GM18505 (cell line): ENCODE measurements at regions not wholly inside any gene's neighbourhood (a gene's known extent, or its start where the extent isn't known, plus 50 kb on each side); places are given as distances from the start of the nearest gene placed in this dataset.

Source experiments
- ATAC-seq: cut with Tn5 transposase; IDR thresholded peaks from one replicate; pipeline ENCODE4 v1.9.1; 2021; ENCODE audit not compliant: unreplicated experiment
- POLR2A ChIP-seq: IDR thresholded peaks from 4 replicates; pipeline ENCODE4 v1.6.1; 2011; ENCODE audit warnings: borderline replicate concordance; ENCODE audit not compliant: insufficient read depth, insufficient read length; ENCODE audit errors: extremely low read depth

DNA sequence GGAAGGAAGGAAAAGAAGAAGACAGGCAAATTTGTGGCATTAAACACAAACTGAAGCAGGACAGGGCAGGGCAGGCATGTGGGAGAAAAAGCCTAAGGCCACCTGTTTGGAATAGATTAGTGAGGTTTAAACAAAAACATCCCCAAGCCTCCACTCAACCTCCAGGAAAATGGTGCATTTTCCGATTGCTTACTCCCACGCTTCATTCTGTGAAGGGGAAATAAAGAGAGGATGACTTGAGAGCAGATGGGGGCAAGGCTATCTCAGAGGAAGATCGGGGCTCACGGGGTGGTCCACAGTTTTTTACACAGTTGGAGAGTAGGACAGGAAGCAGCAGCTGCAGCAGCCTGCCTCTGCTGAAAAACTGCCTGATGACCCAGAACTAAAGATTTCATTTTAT lies 250.9 kb downstream of the DUSP6 start:
- ATAC-seq, result no peak
- TF ChIP-seq POLR2A, result no peak

DNA sequence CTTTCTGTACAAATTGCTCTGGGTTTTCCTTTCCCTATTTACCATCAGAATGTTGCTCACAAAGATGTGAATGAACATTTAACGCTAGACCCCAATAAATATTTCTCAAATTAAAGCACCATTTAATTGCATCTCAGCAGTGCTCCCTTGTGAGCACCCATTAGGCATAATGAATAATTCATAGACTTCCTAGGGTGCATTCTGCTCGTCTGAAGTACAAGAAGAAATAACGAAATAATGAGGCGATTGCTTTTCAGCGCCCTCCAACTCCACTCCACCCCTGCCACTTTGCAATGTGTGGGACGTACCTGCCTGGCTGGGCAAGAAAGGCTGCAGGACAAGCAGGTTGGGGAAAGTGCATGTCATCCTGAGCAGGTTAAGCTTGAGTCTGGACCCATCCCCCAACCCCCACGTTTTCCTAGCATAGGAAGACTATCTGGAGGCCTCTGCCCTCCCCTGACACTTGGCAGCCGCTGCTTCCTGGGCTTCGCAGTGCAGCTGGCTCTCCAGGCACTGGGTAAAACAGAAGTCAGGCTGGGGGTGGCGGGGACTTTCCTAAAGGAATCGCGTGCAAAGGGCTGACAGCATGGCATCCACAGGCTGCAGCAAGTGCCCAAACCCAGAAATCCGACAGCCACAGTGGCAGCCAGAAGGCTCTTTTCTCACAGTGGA lies 253.7 kb downstream of the DUSP6 start:
- TF ChIP-seq POLR2A, result no peak
- ATAC-seq, result no peak

DNA sequence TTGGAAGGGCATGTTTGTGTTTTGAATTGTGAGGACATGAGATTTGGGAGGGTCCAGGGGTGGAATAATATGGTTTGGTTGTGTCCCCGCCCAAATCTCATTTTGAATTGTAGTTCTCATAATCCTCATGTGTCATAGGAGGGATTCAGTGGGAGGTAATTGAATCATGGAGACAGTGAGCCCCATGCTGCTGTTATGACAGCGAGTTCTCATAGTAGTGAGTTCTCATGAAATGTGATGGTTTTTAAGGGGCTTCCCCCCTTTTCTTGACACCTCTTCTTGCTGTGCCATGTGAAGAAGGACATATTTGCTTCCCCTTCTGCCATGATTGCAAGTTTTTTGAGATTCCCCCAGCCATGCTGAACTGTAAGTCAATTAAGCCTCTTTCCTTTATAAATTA lies 260.0 kb downstream of the DUSP6 start:
- ATAC-seq, result no peak
- TF ChIP-seq POLR2A, result no peak

DNA sequence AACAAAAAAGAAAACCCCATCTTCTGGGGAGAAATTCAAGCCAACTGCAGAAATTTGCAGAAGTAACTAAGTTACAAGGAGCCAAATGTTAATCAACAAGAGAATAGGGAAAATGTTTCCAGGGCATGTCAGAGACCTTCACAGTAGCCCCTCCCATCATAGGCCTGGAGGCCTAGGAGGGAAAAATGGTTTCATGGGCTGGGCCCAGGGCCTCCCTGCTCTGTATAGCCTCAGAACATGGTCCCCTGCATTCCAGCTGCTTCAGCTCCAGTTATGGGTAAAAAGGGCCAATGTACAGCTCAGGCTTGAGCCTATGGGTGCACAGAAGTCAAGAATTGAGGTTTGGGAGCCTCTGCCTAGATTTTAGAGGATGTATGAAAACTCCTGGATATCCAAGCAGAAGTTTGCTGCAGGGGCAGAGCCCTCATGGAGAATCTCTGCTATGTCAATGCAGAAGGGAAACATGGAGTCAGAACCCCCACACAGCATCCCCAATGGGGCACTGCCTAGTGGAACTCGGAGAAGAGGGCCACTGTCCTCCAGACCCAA lies 260.9 kb downstream of the DUSP6 start:
- ATAC-seq, result no peak
- TF ChIP-seq POLR2A, result no peak

DNA sequence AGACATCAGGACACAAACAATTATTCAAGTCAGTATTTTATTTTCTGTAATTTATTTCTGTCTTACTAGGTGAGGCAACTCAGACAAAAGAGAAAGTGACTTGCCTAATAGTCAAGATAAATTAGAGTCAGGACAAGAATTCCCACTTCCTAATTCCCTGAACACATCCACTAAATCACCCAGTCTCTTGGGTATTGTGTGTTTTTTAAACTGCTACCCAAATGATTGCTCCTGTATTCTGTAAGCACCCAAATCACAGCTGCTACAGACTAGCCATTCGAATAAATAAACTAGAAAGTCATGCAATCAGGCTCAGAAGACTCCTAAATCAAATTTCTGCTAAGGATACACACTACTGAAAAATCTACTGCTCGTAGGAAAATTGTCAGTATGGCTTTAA lies 263.0 kb downstream of the DUSP6 start:
- no peak for ATAC-seq
- no peak for TF ChIP-seq POLR2A

DNA sequence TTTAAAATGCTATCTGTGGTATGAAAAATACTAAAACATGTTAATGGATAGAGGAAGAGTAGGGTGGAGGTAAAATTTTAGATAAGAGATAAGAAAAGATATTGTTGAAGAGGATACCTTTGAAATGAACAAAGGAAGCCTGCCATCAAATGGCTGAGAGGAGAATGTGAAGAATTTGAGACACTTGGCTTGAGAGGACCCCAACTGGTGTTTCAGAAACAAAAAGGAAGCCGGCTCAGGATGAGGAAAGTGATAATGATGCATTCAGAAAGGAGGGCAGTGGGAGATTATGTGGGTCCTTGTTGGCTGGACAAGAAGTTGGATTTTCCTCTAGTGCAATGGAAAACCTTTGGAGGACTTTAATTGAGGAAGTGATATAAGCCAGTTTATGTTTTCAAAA lies 264.4 kb downstream of the DUSP6 start:
- ATAC-seq, result no peak
- no peak for TF ChIP-seq POLR2A

DNA sequence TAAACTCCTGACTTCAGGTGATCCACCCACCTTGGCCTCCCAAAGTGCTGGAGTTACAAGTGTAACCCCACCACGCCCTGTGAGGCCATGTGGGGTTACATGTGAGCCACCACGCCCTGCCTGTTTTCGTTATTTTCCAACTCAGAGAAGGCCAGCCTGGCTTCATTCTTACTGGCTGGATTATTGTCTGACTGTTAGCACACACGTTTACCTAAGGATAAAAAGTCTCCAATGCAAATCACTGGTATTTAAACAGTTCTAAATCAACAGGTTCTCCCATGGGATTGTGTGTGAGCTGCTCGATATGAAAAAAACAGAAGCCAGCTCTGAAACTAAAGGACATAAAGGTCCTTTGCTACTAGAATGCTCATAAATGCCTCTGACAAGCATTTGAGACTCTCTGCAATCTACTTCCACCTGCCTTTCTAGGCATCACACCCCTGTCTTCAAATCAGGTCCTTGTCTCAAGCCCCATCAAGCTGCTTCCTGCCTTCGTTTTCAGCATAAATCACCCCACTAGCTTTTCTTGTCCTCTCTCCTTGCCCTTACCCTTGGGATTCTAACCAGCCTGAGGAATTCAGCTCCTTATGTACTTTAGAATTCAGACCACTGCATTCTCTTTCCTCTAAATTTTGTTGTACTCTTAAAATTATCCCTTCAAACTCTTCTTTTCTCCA lies 265.0 kb downstream of the DUSP6 start:
- no peak for TF ChIP-seq POLR2A
- ATAC-seq, result no peak

DNA sequence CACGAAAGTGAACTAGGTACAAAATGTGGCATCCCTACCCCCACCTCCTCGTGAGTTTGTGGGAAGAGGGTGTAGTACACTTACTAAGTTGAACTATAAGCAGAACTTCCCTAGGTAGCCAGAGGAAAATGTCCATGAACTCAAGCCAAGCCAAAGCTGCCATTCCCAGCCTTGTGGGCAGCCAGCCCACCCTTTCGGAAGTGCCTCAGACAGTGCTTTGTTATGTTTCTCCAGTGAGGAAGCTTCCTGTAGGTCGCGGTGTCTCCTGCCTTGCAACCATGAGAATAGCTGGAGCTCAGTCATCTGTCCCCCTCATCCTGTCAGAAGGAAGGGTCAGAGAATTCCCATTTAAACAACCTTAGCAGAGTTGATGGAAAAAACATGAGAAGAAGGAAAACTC lies 266.9 kb downstream of the DUSP6 start:
- no peak for ATAC-seq
- TF ChIP-seq POLR2A, result no peak

DNA sequence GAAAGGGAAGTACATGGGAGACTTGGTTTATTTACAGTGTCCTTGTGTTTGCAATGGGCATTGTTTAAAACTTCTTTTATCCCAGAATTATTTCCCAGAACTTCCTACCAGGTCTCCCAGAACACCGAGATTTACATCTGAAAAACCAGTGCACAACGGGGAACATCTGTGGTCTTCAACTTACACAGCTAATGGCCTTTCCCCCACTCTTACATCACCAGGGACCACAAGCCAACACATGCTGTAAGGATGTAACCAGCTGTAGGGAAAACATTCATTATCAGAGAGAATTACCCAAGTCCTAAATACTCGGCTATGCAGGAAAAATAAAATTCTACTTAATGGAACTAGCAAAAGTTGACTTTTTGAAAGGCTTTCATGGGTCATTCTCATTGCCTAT lies 267.6 kb downstream of the DUSP6 start:
- no peak for ATAC-seq
- no peak for TF ChIP-seq POLR2A

DNA sequence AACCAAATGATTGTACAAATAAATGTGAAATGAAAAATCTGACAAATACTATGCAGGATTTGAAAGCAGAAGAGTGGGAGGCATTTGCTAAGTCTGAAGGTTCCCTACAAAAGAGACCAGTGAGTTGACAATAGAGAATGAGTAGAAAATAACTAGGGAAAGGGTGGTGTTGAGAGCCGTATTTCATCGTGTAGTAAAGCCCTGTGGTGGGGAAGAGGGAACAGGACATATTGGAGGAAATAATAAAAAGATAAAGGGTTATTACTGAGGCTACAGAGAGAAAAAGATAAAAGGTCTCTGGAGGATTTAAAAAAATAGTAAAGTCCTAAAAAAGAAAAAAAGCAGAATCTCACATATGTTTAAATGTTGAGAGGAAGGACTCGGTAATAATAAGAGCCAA lies 268.8 kb downstream of the DUSP6 start:
- TF ChIP-seq POLR2A, result no peak
- ATAC-seq, result no peak

DNA sequence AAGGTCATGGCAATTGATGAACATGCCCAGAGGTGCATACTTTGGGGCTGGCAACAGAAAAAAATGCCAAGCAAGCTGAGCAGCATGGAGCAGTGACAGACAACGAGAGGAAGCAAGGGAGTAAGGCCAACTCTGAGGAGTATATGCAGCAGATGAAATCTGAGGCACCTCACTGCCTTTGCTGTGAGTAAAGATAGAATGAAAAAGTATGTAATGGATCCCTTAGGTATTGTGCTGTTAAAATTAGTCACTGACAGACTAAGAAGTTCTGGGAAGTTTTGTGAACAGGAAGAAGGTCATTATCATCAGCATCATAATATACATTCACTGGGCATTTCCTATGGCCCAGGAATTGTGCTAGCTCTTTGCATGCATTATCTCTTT lies 269.9 kb downstream of the DUSP6 start:
- ATAC-seq, result no peak
- no peak for TF ChIP-seq POLR2A

DNA sequence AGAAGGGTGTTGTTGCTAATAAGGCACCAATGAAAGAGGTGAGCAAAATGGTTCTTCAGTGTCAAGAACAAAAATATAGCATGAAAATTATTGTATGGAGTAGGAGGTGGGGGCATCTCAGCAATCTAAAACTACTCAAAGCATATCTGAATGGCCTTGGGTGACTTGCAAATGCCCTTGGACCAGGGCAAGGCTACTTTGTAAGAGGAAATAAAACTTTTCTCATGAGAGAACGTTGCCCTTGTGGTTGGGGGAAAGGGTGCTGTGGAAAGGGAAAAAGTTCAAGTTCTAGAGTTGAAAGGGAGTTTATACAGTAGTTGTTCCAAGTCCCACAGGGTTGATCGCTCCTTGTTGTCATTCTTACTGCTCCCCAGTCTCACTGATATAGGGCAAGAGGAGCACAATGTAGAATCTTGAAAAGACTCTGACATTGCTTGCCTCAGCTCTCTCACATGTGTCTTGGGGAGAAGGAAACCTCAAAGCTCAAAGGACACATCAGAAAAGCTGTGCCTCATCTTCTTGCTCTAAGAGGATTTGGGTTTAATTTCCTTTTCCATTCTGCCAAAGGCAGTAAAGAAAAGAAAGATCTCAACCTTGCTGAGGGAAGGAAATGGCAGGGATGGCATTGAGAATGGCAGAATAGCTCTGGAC lies 270.5 kb downstream of the DUSP6 start:
- no peak for TF ChIP-seq POLR2A
- ATAC-seq, result no peak

DNA sequence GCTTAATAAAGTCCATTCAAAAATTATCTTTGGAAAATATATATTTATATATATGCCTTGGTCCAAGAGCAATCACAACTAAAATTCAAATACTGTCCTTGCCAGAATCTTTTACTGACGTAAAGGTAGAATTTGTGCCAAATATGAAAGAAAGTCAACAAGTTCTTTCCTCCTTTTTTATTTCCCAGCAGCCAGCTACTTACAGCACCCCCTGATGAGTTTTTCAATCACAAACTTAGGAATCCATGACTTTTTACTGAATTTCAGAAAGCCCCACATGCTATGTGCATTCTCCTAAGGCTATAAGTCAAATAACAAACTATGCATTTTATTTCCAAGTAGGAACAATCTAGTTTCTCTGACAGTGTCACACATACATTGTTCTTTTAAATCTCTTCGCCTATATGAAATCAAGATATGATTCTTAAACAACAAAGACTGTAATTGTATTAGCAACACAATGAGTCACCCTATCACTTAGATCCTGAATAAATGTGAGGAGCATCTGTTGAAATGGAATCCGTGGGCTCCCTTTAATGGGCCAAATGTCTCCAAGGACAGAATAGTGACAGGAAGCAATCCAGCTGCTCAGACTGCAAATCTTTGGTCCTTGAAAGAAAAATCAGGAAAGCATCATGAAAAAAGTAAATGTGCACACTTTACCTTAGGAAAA lies 271.4 kb downstream of the DUSP6 start:
- no peak for ATAC-seq
- no peak for TF ChIP-seq POLR2A
